Transverse colon (tissue), 4 donors: ENCODE measurements at regions not wholly inside any gene's neighbourhood (a gene's known extent, or its start where the extent isn't known, plus 50 kb on each side); places are given as distances from the start of the nearest gene placed in this dataset.

Experiments used
- DNase-seq: peaks from one replicate; pipeline ENCODE4 v3.0.0-alpha.2; 2019
- H3K27ac ChIP-seq, 4 donors: fragments of 200-600 bp; sonication (generic); 2 replicates each; pipeline ENCODE4 v1.5.1; 2016 to 2018; ENCODE audit warnings: inconsistent platforms in 4 of 4
- H3K27me3 ChIP-seq: fragments of 200-600 bp; sonication (generic); 2 replicates; pipeline ENCODE4 v1.5.1; 2017; ENCODE audit warnings: inconsistent platforms
- H3K36me3 ChIP-seq, 4 donors: fragments of 200-600 bp; sonication (generic); 2 replicates each; pipeline ENCODE4 v1.5.1; 2017 to 2019; ENCODE audit warnings: inconsistent platforms in 4 of 4
- H3K4me1 ChIP-seq, 4 donors: fragments of 200-600 bp; sonication (generic); 2 replicates each; pipeline ENCODE4 v1.5.1; 2017 to 2020; ENCODE audit warnings: inconsistent platforms in 4 of 4
- H3K4me3 ChIP-seq, 4 donors: fragments of 200-600 bp; sonication (generic); 1 replicate in 1 of 4; 2 replicates in 3 of 4; pipeline versions ENCODE4 v1.5.1 to v1.6.1; 2017 to 2019; ENCODE audit warnings: inconsistent platforms in 4 of 4
- H3K9me3 ChIP-seq, 2 donors: fragments of 200-600 bp; sonication (generic); 2 replicates each; pipeline ENCODE4 v1.5.1; 2017 to 2019; ENCODE audit warnings: inconsistent platforms in 2 of 2
- EP300 ChIP-seq: sonication (generic); formaldehyde crosslinking; IDR thresholded peaks from one replicate; pipeline ENCODE4 v1.6.1; 2017; ENCODE audit warnings: antibody characterized with exemption, low read depth
- POLR2A ChIP-seq: fragments of 450-650 bp; IDR thresholded peaks from one replicate; pipeline ENCODE4 v1.6.1; 2016; ENCODE audit warnings: antibody characterized with exemption, mild to moderate bottlenecking, moderate library complexity
- POLR2AphosphoS5 ChIP-seq, 3 donors: sonication (generic); formaldehyde crosslinking; IDR thresholded peaks; one replicate each; pipeline ENCODE4 v1.6.1; 2016; ENCODE audit warnings: antibody characterized with exemption in 3 of 3
- WGBS, 2 donors: methylation state at CpG; one replicate each; pipeline ENCODE4 v1.1.5; 2018; ENCODE audit warnings: low coverage in 1 of 2; 5-methylcytosine and 5-hydroxymethylcytosine counted together
- in situ Hi-C, 4 donors: fragments of 200-750 bp; cut with MboI; loops; one replicate each; pipeline versions ENCODE4 v1.15.0 to v1.15.1; 2017; ENCODE audit warnings: low sequenced_read_pairs in 3 of 4, low pct_ligation_motif_present in 1 of 4, low pct_unique_long_range_greater_than_20kb in 1 of 4
- intact Hi-C: fragments of 100-400 bp; cut with DNase I; formaldehyde crosslinking; loops from one replicate; pipeline ENCODE4 v1.15.1; 2023; ENCODE audit warnings: low total_unique reads
- TF ChIP-seq, protein P1 (sequence below), 5 experiments: fragments of 200-600 bp in 3 of 5; fragments of 450-650 bp in 2 of 5; sonication (generic) in 3 of 5; IDR thresholded peaks; 1 replicate in 2 of 5; 2 replicates in 3 of 5; pipeline ENCODE4 v1.5.1; 2016 to 2017; ENCODE audit warnings: antibody characterized with exemption in 5 of 5, inconsistent platforms in 3 of 5, mild to moderate bottlenecking in 2 of 5, moderate library complexity in 1 of 5

DNA sequence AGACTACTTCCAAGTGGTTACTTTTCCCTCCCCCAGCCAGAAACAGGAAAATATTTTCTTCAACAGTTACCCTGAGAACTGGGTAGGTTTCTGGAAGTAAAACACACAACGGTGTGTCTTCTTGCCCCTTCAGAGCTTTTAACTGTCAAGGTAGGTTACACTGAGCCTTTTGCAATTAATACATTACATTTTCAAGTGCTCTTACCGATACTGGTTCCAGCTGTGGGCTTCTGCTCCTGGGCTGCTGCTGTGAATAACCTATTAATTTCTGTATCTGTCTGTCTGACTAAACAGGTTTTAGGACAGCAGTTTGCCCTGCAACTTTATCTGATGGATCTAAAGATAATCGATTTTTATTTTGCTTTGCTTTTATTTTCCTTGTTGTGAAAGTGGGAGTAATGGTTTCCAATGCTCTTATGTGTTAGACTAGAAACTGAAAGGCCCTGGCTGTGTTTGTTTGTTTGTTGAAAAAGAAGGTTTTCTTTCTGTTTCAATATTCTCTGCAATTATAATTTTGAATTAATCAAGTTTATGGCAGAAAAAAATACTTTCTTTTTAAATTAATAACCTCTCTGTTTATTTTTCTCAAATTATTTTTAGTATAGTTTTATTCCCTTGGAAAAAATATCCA lies 196.7 kb upstream of the SLITRK6 start:
- H3K4me1 ChIP-seq = peaks cover 0 to 5% (median 0%) of the 10 kb centered on the region in 4 donors
- no peak overlapping the region for H3K27ac ChIP-seq
- no peaks in the 10 kb centered on the region for H3K9me3 ChIP-seq
- H3K36me3 ChIP-seq = no peaks in the 10 kb centered on the region
- intact Hi-C loops (no loop called here), in situ Hi-C loops (no loop called here)
- TF ChIP-seq EP300 (no peak), POLR2A (no peak), POLR2AphosphoS5 (IDR thresholded peaks at IDR 0.05) (no peak)
- TF ChIP-seq, protein P1, sequence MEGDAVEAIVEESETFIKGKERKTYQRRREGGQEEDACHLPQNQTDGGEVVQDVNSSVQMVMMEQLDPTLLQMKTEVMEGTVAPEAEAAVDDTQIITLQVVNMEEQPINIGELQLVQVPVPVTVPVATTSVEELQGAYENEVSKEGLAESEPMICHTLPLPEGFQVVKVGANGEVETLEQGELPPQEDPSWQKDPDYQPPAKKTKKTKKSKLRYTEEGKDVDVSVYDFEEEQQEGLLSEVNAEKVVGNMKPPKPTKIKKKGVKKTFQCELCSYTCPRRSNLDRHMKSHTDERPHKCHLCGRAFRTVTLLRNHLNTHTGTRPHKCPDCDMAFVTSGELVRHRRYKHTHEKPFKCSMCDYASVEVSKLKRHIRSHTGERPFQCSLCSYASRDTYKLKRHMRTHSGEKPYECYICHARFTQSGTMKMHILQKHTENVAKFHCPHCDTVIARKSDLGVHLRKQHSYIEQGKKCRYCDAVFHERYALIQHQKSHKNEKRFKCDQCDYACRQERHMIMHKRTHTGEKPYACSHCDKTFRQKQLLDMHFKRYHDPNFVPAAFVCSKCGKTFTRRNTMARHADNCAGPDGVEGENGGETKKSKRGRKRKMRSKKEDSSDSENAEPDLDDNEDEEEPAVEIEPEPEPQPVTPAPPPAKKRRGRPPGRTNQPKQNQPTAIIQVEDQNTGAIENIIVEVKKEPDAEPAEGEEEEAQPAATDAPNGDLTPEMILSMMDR (IDR thresholded peaks at IDR 0.05) = no peak
- no peak for DNase-seq
- no peak overlapping the region for H3K4me3 ChIP-seq
- no peaks in the 10 kb centered on the region for H3K27me3 ChIP-seq
- 58 to 61% methylated on average over 3 of the region's 3 CpGs for WGBS, 2 donors

DNA sequence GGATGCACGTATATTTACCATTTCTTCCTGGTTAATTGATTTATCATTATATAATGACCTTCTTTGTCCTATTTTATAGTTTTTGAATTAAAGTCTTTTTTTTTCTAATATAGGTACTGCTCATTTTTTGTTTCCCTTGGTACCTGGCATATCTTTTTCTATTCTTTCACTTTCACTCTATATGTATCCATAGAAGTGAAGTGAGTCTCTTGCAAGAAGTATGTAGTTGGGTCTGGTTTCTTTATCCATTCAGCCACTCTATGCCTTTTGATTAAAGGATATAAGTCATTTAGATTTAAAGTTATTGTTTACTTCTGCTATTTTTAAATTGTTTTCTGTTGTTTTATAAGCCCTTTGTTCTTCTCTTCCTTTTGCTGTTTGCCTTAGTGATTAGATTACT lies 194.3 kb upstream of the SLITRK6 start:
- WGBS, 2 donors = 95 to 100% methylated on average over 1 of the region's 1 CpG
- DNase-seq = no peak
- Histone ChIP-seq H3K27ac (no peak overlapping the region), H3K9me3 (no peaks in the 10 kb centered on the region), H3K4me1 (peaks cover 0 to 5% (median 0%) of the 10 kb centered on the region in 4 donors), H3K4me3 (no peak overlapping the region), H3K36me3 (no peaks in the 10 kb centered on the region), H3K27me3 (no peaks in the 10 kb centered on the region)
- TF ChIP-seq POLR2AphosphoS5 (IDR thresholded peaks at IDR 0.05) = no peak
- TF ChIP-seq EP300 = no peak
- TF ChIP-seq, protein P1 (IDR thresholded peaks at IDR 0.05) = no peak
- in situ Hi-C loops = no loop called here
- intact Hi-C loops = no loop called here

DNA sequence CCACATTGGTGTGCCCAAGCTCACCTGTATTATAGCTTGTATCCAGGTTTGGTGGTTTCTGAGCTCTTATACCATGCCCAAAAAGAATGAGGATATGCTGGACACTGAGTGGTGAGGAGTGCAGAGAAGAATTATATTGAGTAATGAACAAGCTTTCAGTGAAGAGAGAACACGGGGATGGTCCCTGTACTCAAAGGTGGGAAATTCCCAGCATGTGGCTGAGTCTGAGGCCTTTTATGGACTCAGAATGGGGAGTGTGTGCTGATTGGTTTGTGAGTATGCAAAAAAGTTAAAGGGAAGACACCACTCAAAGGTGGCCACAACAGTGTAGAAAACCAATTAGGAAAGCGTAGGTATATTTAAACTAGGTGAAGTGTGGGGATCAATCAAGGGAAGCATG lies 191.2 kb upstream of the SLITRK6 start:
- Histone ChIP-seq H3K36me3 (no peaks in the 10 kb centered on the region), H3K27me3 (no peaks in the 10 kb centered on the region), H3K9me3 (no peaks in the 10 kb centered on the region), H3K27ac (no peak overlapping the region), H3K4me1 (no peaks in the 10 kb centered on the region), H3K4me3 (no peak overlapping the region)
- in situ Hi-C loops (no loop called here), intact Hi-C loops (no loop called here)
- 71 to 81% methylated on average over 2 of the region's 2 CpGs for WGBS, 2 donors
- TF ChIP-seq POLR2A (no peak), POLR2AphosphoS5 (IDR thresholded peaks at IDR 0.05) (no peak), EP300 (no peak)
- TF ChIP-seq, protein P1 (IDR thresholded peaks at IDR 0.05) = no peak
- no peak for DNase-seq

DNA sequence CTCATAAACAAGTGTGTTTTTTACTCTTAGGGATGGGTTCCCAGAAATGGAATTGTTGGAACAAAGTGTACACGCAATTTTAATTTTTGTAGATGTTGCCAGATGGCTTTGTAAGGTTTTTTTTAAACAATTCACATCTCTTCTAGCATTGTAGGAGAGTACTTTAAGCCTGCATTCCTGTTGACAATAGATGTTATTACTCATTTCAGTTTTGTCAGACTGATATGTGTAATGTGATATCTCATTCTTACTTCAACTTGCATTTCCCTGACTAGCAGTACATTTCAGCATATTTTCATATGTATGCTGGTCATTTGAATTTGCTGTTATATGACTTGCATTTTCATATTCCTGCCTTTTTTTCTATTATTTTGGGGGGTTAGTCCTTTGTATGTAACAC lies 186.6 kb upstream of the SLITRK6 start:
- H3K4me1 ChIP-seq = no peaks in the 10 kb centered on the region
- H3K36me3 ChIP-seq = no peaks in the 10 kb centered on the region
- TF ChIP-seq POLR2A (no peak), EP300 (no peak), POLR2AphosphoS5 (IDR thresholded peaks at IDR 0.05) (no peak)
- TF ChIP-seq, protein P1 (IDR thresholded peaks at IDR 0.05) = no peak
- intact Hi-C loops (no loop called here), in situ Hi-C loops (no loop called here)
- no peak overlapping the region for H3K27ac ChIP-seq
- no peaks in the 10 kb centered on the region for H3K27me3 ChIP-seq
- no peak overlapping the region for H3K4me3 ChIP-seq
- DNase-seq = no peak
- peaks cover 4% of the 10 kb centered on the region in 2 donors for H3K9me3 ChIP-seq
- WGBS, 2 donors = 64 to 65% methylated on average over 1 of the region's 1 CpG
